K562 (cell line): ENCODE measurements at regions not wholly inside any gene's neighbourhood (a gene's known extent, or its start where the extent isn't known, plus 50 kb on each side); places are given as distances from the start of the nearest gene placed in this dataset.

ENCODE experiments used
- BHLHE40 ChIP-seq: IDR thresholded peaks from 2 replicates; pipeline ENCODE4 v1.6.1; 2011; ENCODE audit warnings: low read length, improper control_type of control experiment
- CREB1 ChIP-seq, 2 experiments: sonication (generic) in 1 of 2; formaldehyde crosslinking in 1 of 2; IDR thresholded peaks; 2 replicates each; pipeline versions ENCODE4 v1.6.1 to v1.8.0; 2012 to 2022; ENCODE audit warnings: inconsistent platforms in 1 of 2, mild to moderate bottlenecking in 1 of 2, missing genetic modification reagents in 1 of 2, moderate library complexity in 1 of 2
- CTCF ChIP-seq, 3 experiments: IDR thresholded peaks in 2 of 3; conservative IDR thresholded peaks in 1 of 3; 2 replicates each; pipeline ENCODE4 v1.5.1; 2011 to 2012; ENCODE audit warnings: low read length in 3 of 3, mild to moderate bottlenecking in 3 of 3, control low read depth in 2 of 3, improper control_type of control experiment in 1 of 3, inconsistent platforms in 1 of 3, low read depth in 1 of 3, mixed read lengths in 1 of 3, moderate library complexity in 1 of 3; ENCODE audit not compliant: insufficient read depth in 2 of 3
- LCOR ChIP-seq: sonication (generic); formaldehyde crosslinking; IDR thresholded peaks from 2 replicates; pipeline ENCODE4 v1.8.0; 2022; ENCODE audit warnings: mild to moderate bottlenecking, missing genetic modification reagents
- TF ChIP-seq, protein P1 (sequence below): IDR thresholded peaks from 2 replicates; pipeline ENCODE4 v1.6.1; 2012; ENCODE audit warnings: low read depth, low read length, improper control_type of control experiment, borderline replicate concordance

GRCh38 chr13:58235454-58235853 is 603.9 kb downstream of the PCDH17 start:
- TF ChIP-seq BHLHE40 (no peak), CTCF (IDR thresholded peaks at IDR 0.05 in 2 of 3, conservative IDR thresholded peaks at IDR 0.05 in 1 of 3; ENCODE audit: insufficient read depth in 2 of 3, low read depth in 1 of 3, low read length in 3 of 3) (no peak), LCOR (no peak), CREB1 (IDR thresholded peaks at IDR 0.05) (no peak), CREB1 (CRISPR knock-in tag; IDR thresholded peaks at IDR 0.05) (no peak)
- TF ChIP-seq, protein P1, sequence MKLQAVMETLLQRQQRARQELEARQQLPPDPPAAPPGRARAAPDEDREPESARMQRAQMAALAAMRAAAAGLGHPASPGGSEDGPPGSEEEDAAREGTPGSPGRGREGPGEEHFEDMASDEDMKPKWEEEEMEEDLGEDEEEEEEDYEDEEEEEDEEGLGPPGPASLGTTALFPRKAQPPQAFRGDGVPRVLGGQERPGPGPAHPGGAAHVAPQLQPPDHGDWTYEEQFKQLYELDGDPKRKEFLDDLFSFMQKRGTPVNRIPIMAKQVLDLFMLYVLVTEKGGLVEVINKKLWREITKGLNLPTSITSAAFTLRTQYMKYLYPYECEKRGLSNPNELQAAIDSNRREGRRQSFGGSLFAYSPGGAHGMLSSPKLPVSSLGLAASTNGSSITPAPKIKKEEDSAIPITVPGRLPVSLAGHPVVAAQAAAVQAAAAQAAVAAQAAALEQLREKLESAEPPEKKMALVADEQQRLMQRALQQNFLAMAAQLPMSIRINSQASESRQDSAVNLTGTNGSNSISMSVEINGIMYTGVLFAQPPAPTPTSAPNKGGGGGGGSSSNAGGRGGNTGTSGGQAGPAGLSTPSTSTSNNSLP: no peak
